GM21390 (cell line): ENCODE measurements at regions not wholly inside any gene's neighbourhood (a gene's known extent, or its start where the extent isn't known, plus 50 kb on each side); places are given as distances from the start of the nearest gene placed in this dataset.
A peak's percentile ranks its signal among the peaks of the same experiment; 100 is the strongest.

ENCODE experiments used
- ATAC-seq: cut with Tn5 transposase; IDR thresholded peaks from one replicate; pipeline ENCODE4 v1.9.1; 2021; ENCODE audit not compliant: unreplicated experiment

DNA sequence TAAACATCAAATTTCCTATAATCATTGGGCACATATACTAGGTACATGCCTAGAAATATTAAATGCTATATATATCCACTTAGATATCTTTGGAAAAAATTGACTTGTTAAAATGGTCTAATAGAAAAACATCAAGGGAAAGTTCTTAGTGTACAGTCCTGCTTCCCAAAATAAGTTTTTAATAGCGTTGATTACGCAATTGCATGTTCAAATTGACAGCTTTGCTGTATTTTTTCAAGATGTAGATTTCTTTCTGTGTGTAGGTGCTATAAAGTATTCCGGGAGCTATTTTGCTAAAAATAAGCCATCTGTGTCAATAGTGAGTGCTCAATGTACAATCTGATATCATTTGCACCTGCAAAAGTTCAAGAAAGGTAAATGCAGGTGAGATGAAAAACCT, 463.9 kb upstream of the ATP2B1 start:
- ATAC-seq = no peak

DNA sequence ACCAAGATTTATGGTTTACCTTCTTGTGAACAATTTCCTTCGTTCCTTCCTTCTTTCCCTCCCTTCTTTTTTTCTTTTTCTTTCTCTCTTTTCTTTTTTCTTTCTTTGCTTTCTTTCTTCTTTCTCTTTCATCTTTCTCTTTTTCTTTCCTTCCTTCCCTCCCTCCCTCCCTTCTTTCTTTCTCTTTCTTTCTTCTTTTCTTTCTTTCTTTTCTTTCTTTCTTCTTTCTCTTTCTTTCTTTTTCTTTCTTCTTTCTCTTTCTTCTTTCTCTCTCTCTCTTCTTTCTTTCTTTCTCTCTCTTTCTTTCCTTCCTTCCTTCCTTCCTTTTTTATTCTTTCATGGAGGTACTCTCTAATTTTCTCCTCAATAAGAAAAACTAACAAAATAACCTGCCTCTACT, 462.1 kb upstream of the ATP2B1 start:
- no peak for ATAC-seq

DNA sequence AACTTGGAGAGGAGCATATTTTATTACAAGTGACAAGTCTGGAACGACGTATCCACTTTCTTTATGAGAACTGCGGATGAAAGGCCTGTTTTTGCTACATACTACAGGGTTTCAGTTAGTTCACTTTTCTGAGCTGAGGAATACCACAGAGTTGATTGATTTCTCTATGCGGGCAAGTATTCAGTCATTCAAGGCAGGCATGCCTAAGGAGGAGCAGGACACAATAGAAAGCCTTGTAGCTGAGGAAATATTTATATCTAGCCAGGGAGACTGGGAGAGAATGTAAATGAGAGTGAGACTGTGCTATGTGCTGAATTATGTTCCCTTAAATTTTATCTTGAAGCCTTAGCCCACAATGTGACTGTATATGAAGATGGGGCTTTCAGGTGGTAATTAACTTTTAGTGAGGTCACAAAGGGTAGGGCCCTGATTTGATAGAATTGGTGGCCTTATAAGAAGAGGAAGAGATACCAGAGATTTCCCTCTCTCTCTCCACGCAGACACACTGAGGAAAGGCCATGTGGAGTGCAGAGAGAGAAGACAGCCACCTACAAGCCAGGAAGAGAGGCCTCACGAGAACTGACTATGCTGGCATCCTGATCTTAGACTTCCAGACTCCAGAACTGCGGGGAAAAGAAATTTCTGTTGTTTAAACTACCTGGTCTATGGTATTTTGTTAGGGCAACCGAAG, 459.0 kb upstream of the ATP2B1 start:
- ATAC-seq = no peak

DNA sequence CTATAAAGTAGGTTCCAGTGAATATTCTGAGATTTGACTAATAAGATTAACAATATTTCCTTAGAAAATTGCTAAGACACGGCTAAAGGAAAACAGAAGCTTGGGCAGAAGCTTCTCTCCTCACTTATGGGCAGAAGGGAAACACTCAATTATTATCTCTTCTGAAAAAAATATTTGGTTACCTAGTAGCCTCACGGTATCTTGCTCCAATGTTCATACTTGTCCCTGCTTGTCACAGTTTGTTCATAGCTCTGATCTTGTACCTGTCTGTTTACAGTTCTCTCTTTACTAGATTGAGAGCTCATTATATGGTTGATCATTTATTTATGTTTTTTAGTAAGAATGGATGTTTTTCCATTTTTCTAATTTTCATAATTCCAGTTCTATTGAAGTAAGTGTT, 458.0 kb upstream of the ATP2B1 start:
- no peak for ATAC-seq

DNA sequence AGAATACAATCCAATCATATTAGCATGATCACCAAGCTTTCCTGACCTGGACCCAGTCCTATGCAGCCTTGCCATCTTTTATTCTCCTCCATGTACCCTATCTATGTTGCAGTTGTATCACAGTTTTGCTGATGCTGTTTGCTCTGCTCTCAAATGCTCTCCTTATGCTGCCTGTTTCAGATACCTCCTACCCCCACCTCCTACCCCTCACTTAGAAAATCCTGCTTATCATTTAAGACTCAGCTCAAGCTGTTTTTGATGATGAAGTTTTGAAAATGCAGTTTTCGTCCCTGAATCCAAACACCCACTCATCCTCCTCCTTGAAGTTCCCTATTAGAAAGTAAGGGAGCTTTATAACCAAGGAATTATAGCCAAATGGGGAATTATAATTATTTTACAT, 457.4 kb upstream of the ATP2B1 start:
- ATAC-seq = no peak

DNA sequence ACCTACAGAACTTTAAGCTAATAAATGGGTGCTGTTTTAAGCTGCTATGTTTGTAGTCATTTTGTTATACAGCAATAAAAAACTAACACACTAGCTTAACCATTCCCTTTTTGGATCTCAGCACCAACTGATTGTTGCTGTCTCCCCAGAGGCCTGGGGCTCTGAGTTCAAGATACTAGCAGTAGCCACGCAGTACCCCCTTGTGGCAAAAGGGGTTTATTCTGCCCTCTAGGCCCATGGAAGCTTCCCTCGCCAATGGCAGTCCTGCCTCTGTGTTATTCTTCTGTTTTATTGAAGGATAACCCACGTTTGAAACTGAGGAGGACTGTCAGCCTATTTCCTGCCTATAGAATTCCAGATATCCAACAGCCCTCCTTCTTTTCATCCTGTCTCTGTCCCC, 455.3 kb upstream of the ATP2B1 start:
- ATAC-seq = no peak

DNA sequence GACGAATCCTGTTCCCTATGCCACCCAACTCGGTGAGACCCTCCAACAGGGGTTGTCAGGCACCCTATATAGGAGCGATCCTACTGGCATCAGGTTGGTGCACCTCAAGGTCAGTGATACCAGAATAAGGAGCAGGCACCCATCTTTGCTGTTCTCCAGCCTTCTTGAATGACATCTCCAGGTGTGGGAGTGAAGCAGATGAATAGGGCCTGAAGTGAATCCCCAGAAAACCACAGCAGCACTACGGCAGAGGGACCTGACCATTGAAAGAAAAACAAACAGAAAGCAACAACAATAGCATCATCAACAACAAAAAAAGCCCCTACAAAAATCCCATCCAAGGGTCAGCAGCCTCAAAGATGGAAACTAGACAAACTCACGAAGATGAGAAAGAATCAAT, 445.2 kb upstream of the ATP2B1 start:
- no peak for ATAC-seq

DNA sequence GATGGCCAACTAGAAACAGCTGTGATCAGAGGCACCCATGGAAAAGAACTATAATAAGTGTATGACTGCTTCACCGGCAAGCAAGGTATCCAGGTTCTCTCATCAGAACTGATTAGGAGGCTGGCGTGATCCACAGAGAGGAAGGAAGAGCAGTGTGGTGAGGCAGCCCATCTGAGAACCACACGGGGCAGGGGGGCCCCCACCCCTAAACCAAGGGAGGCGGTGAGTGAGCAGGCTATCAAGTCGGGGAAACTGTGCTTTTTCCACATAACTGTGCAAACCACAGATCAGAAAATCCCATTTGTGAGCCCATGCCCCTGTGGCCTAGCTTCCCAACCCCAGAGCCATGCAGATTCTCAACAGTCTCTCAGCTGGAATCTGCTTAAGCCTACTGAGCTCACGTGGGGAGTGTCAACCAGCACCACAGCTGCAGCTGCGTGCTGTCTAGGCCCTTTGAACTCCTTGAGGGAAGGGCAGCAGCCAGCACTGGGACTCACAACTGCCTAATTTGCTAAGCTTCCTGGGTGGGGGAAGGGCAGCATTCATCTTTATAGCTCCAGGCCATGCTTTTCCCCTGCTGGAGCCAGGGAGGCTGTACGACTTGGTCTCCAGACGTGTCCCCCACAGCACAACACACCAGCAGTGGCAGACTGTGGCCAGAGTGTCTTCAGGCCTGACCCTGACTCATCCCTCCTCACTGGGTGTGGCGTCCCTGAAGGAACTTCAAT, 444.4 kb upstream of the ATP2B1 start:
- ATAC-seq = no peak

DNA sequence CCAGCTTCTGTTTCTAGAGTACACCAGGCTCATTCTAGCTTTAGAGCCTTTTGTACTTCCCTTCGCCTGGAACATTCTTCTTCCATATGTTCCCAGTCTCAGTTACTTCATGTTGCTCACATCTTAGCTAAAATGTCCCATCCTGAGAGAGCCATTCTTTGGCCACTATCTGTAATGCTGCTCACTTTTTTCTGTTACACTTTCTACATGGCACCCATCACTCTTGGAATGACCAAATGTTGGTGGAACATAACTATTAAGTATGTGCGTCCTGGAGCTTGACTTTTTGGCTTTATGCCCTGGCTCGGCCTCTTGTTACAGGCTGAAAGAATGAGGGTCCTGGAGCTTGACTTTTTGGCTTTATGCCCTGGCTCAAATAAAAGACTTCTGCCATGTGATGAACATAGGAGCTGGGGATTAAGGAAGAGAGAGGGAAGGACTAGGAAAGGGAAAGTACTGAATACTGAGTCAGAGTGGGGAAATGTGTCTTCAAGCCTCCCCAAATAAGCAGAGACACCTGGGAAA, 442.9 kb upstream of the ATP2B1 start:
- ATAC-seq = no peak

DNA sequence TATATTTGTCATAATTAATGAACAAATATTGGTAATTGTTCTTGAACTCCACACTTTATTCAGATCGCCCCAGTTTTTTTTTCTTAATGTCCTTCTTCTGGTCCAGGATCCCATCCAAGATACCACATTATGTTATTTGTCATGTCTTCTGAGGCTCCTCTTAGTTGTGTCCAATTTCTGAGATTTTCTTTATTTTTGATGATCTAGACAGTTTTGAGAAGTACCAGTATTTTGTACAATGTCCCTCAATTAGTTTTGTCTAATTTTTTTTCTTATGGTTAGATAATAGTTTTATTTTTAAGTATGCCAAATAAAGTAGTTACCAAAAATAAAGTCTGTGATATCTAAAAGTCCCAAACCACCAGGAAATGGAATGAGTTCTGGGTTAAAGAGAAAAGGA, 440.8 kb upstream of the ATP2B1 start:
- ATAC-seq = no peak

DNA sequence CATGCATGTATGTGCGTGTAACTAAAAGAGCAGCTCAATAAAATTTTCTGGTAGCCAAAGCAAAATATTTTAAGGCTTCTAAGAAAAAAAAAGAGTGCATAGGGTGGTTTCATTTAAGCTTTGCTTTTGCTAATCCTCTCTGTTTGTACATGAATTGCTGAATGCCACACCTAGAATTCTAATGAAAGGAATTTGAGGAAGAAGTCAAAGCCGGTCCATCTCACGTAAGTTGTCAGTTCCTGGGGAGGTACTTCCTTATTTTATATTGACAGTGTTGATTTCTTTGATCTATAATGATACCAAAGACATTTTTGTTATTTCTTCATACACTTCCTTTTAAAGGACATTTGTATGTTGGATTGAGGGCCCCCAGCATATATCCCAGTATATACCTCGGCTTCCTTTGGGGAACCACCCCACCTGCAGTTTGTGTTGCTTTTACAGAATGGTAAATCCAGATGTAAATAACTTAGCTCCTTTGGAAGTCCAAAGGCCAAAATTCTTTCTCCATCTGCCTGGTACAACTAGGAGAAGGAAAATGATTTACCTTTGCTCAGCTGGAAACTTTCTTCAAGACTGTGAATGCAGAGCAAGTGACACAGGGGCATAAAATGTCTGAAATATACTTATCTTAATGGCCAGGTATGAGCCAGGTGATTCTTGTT, 420.9 kb upstream of the ATP2B1 start:
- ATAC-seq = no peak

DNA sequence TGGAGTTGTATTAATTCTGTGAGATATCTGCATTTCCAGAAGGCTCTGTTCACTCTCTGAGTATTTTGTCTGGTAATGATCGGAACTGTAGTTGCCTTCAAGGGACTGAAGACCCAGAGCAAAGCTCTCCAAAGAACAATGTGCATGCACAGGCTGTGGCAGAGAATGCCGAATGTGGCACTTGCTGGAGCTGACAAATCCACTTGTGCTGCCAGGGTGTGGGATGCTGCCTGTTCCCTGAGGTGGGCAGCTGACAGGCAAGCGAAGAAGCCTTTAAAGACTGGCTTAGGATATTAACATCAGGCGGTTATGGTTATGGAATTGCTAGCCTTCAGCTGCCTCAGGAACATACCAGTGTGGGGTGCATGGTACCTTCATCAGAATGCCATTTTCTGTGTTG, 419.9 kb upstream of the ATP2B1 start:
- ATAC-seq = no peak

DNA sequence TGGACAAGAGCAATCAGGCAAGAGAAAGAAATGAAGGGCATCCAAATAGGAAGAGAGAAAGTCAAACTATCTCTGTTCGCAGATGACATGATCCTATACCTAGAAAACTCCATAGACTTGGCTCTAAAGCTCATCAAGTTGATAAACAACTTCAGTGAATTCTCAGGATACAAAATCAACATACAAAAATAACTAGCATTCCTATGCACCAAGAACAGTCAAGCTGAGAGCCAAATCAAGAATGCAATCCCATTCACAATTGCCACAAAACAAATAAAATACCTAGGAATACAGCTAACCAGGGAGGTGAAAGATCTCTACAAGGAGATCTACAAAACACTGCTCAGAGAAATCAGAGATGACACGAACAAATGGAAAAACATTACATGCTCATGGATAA, 417.5 kb upstream of the ATP2B1 start:
- no peak for ATAC-seq

DNA sequence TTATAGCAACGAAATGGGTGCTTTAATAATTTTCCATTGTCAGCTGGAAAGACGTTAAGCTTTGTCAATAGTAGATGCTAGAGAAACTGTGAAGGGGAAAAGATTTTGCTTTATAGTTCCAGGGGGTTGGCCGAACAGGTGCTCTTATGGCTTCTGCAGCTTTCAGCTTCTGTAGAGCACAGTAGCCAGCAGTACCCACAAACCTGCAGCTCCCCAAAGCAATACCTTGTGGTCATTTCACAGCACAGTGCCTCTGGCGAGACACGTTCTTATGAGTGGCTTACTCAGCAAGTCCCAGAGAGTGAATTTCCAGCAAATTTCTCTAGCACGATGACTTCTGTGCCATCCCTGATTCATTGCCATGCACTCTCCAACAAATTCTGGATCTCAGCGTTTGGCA, 416.3 kb upstream of the ATP2B1 start:
- ATAC-seq = no peak

DNA sequence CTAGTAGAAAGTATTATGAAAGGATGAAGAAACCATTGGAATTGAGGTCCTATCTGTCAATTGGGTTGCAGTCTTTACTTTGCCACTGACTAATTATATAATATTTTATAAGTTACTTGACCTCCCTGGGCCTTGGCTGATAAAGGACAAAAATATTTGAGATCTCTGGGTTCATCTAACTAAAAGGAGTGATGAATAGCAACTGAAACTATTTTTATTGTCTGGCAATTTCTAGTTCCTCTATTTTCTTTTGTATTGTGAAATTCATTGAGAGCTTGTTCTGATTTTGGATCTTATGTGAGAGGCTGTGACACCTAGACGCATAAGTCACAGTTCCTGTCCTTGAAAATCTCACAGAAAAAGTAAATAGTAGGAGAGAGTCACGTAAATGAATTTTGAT, 415.7 kb upstream of the ATP2B1 start:
- ATAC-seq = no peak

DNA sequence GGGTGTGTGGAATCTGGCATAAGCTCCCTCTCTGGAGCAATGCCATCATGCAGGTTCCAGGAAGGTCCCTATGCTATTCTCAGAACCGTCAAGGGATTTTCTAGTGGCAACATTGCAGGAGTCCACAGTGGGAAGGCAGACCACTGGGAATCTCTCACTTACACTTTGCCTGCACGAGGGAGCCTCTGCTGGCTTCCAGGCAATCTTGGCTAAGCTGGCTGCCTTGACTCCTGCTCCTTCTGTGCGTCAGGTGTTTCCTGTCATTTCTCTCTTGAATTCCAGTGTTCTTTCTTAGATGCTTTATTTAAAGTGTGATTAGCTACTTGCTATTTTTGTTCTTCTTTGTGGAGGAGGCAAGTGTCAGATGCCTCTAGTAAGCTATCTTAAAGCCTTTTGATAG, 414.0 kb upstream of the ATP2B1 start:
- ATAC-seq = no peak

DNA sequence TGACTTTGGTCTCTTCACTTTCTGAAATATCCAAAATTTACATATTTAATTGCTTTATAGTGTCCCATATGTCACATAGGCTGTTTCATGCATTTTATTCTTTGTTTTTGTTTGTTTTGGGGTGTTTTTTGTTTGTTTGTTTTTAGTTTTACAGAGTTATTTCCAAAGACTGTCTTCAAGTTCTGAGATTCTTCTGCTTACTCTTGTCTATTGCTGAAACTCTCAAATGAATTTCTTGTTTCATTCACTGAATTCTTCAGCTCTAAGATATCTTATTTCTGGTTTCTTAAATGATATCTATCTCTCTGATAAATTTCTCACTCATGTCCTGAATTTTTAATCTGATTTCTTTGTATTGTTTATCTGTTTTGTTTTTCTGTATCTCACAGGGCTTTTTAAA, 412.0 kb upstream of the ATP2B1 start:
- no peak for ATAC-seq

DNA sequence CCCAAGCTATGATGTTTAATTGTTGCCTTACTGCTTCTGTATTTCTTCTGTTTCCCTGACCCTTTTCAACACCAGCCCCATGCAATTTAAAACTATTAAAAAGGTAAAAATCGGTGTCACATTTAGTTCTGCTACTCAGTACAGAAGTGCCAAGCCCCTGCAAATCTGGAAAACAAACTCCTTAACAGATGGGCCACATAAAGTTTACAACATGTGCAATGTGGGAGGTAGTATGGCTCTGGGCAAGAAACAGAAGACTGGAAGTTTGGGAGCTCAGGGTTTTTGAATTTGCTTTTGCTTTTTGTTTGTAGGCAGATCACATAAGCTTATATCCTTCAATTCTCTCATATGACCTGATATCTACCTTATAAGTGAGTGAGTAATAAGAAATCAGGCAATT, 404.0 kb upstream of the ATP2B1 start:
- no peak for ATAC-seq

DNA sequence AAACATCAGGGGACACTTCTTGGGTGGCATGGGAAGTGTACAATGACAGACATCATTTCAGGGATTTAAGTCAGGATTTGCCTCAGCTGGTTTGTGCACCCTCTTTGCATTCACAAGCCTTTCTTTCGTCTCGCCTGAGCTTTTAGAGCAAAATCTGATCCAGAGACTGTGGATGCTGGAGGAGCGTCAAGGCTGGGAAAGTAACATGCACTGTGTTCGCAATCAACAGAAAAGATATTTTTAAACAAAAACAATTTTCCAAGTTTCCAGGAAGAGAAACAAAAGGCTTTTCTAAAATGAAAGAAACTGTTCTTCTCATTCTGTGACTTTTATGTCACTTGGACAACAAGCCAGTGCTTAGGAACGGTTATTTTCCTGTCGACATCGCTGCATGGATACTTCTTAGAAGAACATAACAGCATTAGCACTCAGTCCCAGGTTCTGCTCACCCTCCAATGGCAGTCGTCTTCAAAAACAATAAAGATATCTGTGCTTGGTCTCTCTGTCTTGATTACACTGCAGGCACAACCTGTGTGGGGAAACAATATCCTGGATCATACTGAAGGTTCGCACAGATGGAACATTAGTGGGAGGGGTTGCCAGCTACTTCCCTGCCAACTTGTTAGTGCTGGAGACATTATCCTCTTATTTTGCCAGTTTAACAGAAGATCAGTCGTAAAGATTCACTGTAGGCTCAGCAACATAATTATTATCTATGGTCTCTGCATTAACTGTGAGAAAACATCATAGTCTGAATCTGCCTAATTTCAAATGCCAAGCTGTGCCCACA, 403.3 kb upstream of the ATP2B1 start:
- no peak for ATAC-seq

DNA sequence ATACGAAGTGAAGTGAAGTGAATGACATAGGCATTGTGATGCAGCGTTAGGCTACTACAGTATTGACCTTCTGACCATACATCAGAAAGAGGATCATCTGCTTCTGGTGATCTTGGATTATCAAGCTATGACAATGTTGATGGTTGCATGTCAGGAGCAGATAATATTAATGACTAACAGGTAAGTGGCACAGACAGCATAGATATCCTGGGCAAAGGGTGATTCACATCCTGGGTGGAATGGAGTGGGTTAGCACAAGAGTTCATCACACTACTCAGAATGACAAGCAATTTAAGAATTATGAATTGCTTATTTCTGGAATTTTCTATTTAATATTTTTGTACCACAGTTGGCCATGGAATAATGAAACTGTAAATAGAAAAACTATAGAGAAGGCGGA, 397.9 kb upstream of the ATP2B1 start:
- ATAC-seq = no peak

DNA sequence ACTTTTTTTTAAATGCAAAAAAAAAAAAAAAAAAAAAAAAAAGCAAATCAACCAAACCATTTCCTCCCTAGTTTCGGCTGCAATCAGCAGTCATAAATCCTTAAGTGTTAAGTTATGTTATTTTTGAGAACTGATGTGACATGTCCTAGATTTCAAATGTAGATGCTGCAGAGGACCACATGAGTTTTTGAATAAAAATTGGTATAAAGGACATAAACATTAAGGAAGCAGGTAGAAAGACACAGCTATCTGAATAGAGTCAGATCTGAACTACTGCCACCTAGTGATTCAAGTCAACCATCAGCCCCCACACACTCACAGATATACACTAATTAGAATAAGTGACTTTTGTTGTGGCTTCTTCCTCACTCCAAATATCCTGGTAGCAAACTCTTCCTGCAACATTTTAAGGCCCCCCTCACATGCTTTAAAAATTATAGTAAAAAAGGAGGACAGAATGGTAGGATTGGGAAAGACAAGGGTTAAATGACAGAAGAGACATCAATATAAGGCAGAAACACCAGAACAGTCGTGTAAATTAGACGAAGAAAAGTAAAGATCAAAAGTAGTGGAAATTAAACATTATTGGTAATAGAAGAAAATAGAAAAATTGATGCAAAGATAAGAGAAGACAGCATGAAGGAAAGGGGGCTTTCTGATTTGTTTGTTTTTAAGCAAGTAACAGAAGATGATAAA, 394.5 kb upstream of the ATP2B1 start:
- peak; percentile 84 for ATAC-seq
